Brain microvascular endothelial cell (primary cell): ENCODE measurements at regions not wholly inside any gene's neighbourhood (a gene's known extent, or its start where the extent isn't known, plus 50 kb on each side); places are given as distances from the start of the nearest gene placed in this dataset.

Experiments used
- DNase-seq: peaks from one replicate; pipeline ENCODE4 v3.0.0-alpha.2; 2020
- H3K27ac ChIP-seq: fragments of 250-450 bp; sonication (Bioruptor Pico); 2 replicates; pipeline ENCODE4 v1.5.1; 2020; ENCODE audit warnings: mild to moderate bottlenecking, moderate library complexity
- H3K27me3 ChIP-seq: fragments of 250-450 bp; sonication (Bioruptor Pico); replicated peaks from 2 replicates; pipeline ENCODE4 v1.5.1; 2020; ENCODE audit warnings: mild to moderate bottlenecking
- H3K36me3 ChIP-seq: fragments of 250-450 bp; sonication (Bioruptor Pico); replicated peaks from 2 replicates; pipeline ENCODE4 v1.5.1; 2020; ENCODE audit warnings: mild to moderate bottlenecking
- H3K4me3 ChIP-seq: 2 replicates; pipeline ENCODE4 v1.5.1; 2011; ENCODE audit warnings: low read depth, mild to moderate bottlenecking, control low read depth, low read length, moderate library complexity
- CTCF ChIP-seq: IDR thresholded peaks from 2 replicates; pipeline ENCODE4 v1.5.1; 2011; ENCODE audit warnings: low read depth, mild to moderate bottlenecking, moderate library complexity, low read length, control low read depth, inconsistent platforms; ENCODE audit errors: missing control alignments
- in situ Hi-C: cut with HindIII; loops from 2 replicates; pipeline ENCODE4 v1.10.0; 2017; ENCODE audit warnings: low sequenced_read_pairs, low pct_ligation_motif_present

DNA sequence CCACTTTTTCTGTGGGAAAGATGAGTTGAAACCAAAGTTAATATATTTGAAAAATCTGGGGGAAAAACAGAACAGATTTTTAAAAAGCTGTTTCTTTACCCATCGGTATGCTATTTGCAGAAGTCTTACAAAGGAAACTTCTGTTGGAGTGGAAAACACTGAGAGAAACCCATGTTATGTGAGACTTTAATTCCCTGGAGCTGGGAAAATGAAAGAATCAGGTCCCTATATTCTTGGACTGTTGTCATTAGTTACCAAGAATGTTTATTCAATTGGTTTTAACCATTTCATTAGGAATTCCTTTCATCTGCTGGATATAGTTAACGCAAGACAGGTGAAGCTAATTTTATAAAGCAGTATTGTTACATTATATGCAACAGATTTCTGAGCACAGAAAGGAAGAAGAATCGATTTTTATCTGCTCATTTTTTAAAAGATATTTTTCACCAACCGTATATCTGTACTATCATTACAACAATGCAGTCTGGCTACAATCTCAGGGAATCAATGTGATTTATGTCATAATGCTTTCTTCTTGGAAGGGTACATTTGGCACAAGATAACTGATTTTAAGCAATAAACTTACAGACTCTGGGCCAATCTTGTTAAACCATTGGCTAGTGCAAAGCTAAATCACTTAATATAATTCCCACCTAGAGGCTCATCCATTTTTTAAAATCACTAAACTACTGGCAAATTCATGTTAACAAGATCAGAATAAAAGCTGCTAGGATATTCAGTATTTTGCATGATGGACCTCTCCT lies 170.0 kb downstream of the MOXD1 start:
- no peak for DNase-seq
- Histone ChIP-seq H3K27ac (no peak overlapping the region), H3K4me3 (no peak overlapping the region), H3K36me3 (no peaks in the 10 kb centered on the region), H3K27me3 (no peaks in the 10 kb centered on the region)
- in situ Hi-C loops = no loop called here
- no peak for TF ChIP-seq CTCF

DNA sequence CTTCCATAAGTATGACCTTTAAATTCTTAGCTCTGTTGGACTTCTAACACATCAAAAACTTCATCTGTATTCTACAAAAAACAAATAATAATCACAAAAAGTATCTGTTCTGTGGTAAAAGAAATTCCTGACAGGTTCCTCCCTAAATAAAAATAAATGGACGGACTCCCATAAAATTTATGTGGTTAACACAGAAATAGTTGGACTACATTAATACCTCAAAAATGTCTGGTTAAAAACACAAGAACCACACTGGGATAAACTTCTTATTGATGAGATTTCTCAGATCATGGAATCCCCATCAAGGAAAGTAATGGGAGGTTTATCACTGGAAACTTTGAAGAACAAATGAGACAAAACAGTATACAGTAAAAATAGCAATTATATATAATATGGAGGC lies 172.4 kb downstream of the MOXD1 start:
- no peak for TF ChIP-seq CTCF
- DNase-seq = no peak
- H3K27me3 ChIP-seq = no peaks in the 10 kb centered on the region
- H3K36me3 ChIP-seq = no peaks in the 10 kb centered on the region
- in situ Hi-C loops = no loop called here
- H3K4me3 ChIP-seq = no peak overlapping the region
- no peak overlapping the region for H3K27ac ChIP-seq

DNA sequence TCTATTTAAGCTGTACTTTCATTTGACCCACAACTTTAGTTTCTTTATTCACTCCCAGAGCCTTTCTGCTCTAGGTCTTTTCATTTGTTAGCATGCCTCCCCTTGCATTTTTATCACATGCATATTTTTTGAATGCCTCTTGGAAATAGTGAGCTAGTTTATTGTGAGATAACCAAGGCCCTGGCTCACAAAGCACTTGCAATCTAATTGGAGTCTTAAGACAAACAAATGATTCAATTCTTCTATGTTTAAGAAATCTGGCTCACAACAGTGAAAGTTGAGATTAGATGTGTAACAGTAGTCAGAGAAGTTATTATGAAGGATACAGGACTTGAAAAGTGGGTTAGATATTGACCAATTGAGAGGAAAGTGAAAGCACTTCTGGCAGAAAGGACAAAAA lies 173.4 kb downstream of the MOXD1 start:
- no peak overlapping the region for H3K4me3 ChIP-seq
- TF ChIP-seq CTCF = no peak
- DNase-seq = peak; percentile 77
- in situ Hi-C loops = no loop called here
- no peaks in the 10 kb centered on the region for H3K27me3 ChIP-seq
- H3K36me3 ChIP-seq = no peaks in the 10 kb centered on the region
- peak overlapping the region; percentile 14 for H3K27ac ChIP-seq

- no peak overlapping the region for H3K27ac ChIP-seq
- no peak for DNase-seq
- no peak overlapping the region for H3K4me3 ChIP-seq
- no peaks in the 10 kb centered on the region for H3K36me3 ChIP-seq
- H3K27me3 ChIP-seq = no peaks in the 10 kb centered on the region
- in situ Hi-C loops = no loop called here
- no peak for TF ChIP-seq CTCF
Observed at GRCh38 chr6:132224943-132225342, 176.3 kb downstream of the MOXD1 start.

DNA sequence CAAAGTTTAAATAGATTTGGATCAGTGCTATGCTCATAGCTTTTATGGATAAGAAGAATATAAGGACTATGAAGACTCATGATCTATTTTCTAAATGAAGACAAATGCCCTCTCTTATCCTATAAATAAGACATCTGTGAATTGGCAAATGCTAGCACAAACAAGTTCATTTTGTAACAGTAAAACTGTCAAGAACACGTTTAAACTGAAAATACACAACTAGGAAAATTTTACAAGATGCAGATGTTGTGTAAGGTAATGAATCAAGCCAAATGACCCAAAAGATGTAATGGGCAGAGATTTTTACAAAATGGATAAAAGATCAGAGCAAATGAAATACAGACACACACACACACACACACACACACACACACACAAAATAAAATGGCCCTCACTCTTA lies 180.5 kb downstream of the MOXD1 start:
- TF ChIP-seq CTCF = no peak
- in situ Hi-C loops = no loop called here
- no peaks in the 10 kb centered on the region for H3K36me3 ChIP-seq
- H3K27me3 ChIP-seq = no peaks in the 10 kb centered on the region
- H3K27ac ChIP-seq = no peak overlapping the region
- no peak overlapping the region for H3K4me3 ChIP-seq
- DNase-seq = no peak

DNA sequence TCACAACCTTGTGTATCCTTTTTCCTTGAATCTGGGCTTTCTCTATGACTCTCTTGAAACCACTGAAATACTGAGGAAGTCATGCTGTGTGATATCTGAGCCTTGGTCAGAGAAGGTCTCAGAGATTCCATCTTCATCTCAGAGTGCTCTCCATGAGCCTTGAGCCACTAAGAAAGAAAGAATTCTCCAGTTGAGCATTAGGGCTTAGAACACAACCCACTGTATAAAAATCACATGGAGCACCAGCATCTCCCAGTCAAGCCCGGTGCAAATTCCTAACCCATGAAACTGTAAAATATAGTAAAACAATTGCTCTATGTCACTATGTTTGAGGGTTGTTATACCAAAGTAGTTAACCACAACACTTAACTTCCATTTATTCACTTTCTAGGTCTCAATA lies 181.4 kb downstream of the MOXD1 start:
- H3K4me3 ChIP-seq = no peak overlapping the region
- H3K27me3 ChIP-seq = no peaks in the 10 kb centered on the region
- in situ Hi-C loops = no loop called here
- peak overlapping the region; percentile 22 for H3K27ac ChIP-seq
- no peaks in the 10 kb centered on the region for H3K36me3 ChIP-seq
- TF ChIP-seq CTCF = no peak
- peak; percentile 44 for DNase-seq
